ENCODE measurements at regions not wholly inside any gene's neighbourhood (a gene's known extent, or its start where the extent isn't known, plus 50 kb on each side); places are given as distances from the start of the nearest gene placed in this dataset.

- H3K4me3 ChIP-seq (ENCODE audit: low read length) = no peak overlapping the region
- H2AFZ ChIP-seq (ENCODE audit: low read length) = no peak overlapping the region
- no peaks in the 10 kb centered on the region for H3K36me3 ChIP-seq (ENCODE audit: low read depth, low read length)
- H3K9ac ChIP-seq (ENCODE audit: low read length) = no peak overlapping the region
- no TSS peak for BruUV-seq (replicated peaks)
- H3K27ac ChIP-seq (ENCODE audit: low read length) = no peak overlapping the region
- ChIA-PET POLR2A (ENCODE audit: unreplicated experiment) (no interaction called here), CTCF (no interaction called here)
- H3K9me3 ChIP-seq (ENCODE audit: low read length) = no peaks in the 10 kb centered on the region
- H3K79me2 ChIP-seq (ENCODE audit: low read length) = no peaks in the 10 kb centered on the region
- no peaks in the 10 kb centered on the region for H3K9me2 ChIP-seq (replicated peaks; ENCODE audit: low read length)
- no peaks in the 10 kb centered on the region for H3K27me3 ChIP-seq (ENCODE audit: low read length)
- DNase-seq (no peak), ATAC-seq (no peak)
- no peaks in the 10 kb centered on the region for H3K4me1 ChIP-seq (ENCODE audit: insufficient read depth, low read length)
- TF ChIP-seq CTCF (conservative IDR thresholded peaks at IDR 0.05; ENCODE audit: low read depth, low read length) (no peak), EZH2phosphoT487 (IDR thresholded peaks at IDR 0.05; ENCODE audit: borderline replicate concordance, low read length) (no peak), EZH2 (IDR thresholded peaks at IDR 0.05; ENCODE audit: low read length, unreplicated experiment) (no peak)
- intact Hi-C loops (cut with micrococcal nuclease) = no loop called here
- H4K20me1 ChIP-seq (ENCODE audit: low read length) = no peaks in the 10 kb centered on the region
- no peak overlapping the region for H3K4me2 ChIP-seq (ENCODE audit: low read length)
- H3F3A ChIP-seq (ENCODE audit: low read length, unreplicated experiment) = no peaks in the 10 kb centered on the region
Observed at GRCh38 chr11:105388006-105388405, 221.9 kb upstream of the GRIA4 start.

GRCh38 chr11:105381941-105382340, 227.9 kb upstream of the GRIA4 start:
- no peaks in the 10 kb centered on the region for H3F3A ChIP-seq (ENCODE audit: low read length, unreplicated experiment)
- POLR2A ChIA-PET (ENCODE audit: unreplicated experiment) = no interaction called here
- no peaks in the 10 kb centered on the region for H4K20me1 ChIP-seq (ENCODE audit: low read length)
- no TSS peak for BruUV-seq (replicated peaks)
- H3K79me2 ChIP-seq (ENCODE audit: low read length) = no peaks in the 10 kb centered on the region
- H3K9ac ChIP-seq (ENCODE audit: low read length) = no peak overlapping the region
- H3K27ac ChIP-seq (ENCODE audit: low read length) = no peak overlapping the region
- H2AFZ ChIP-seq (ENCODE audit: low read length) = no peak overlapping the region
- intact Hi-C loops (cut with micrococcal nuclease) = no loop called here
- H3K9me2 ChIP-seq (replicated peaks; ENCODE audit: low read length) = no peaks in the 10 kb centered on the region
- no peak for DNase-seq
- no peak overlapping the region for H3K4me3 ChIP-seq (ENCODE audit: low read length)
- no peak for ATAC-seq
- no peaks in the 10 kb centered on the region for H3K9me3 ChIP-seq (ENCODE audit: low read length)
- CTCF ChIA-PET = interaction anchor here (0.7 kb wide), 1 partner anchor 449 kb away, joined by 3 read pairs; no protein-coding TSS in a partner anchor
- TF ChIP-seq EZH2 (IDR thresholded peaks at IDR 0.05; ENCODE audit: low read length, unreplicated experiment) (no peak), CTCF (conservative IDR thresholded peaks at IDR 0.05; ENCODE audit: low read depth, low read length) (no peak), EZH2phosphoT487 (IDR thresholded peaks at IDR 0.05; ENCODE audit: borderline replicate concordance, low read length) (no peak)
- no peaks in the 10 kb centered on the region for H3K27me3 ChIP-seq (ENCODE audit: low read length)
- no peaks in the 10 kb centered on the region for H3K36me3 ChIP-seq (ENCODE audit: low read depth, low read length)
- H3K4me2 ChIP-seq (ENCODE audit: low read length) = no peak overlapping the region
- no peaks in the 10 kb centered on the region for H3K4me1 ChIP-seq (ENCODE audit: insufficient read depth, low read length)

- TF ChIP-seq CTCF (conservative IDR thresholded peaks at IDR 0.05; ENCODE audit: low read depth, low read length) (no peak), EZH2phosphoT487 (IDR thresholded peaks at IDR 0.05; ENCODE audit: borderline replicate concordance, low read length) (no peak), EZH2 (IDR thresholded peaks at IDR 0.05; ENCODE audit: low read length, unreplicated experiment) (no peak)
- no peaks in the 10 kb centered on the region for H3F3A ChIP-seq (ENCODE audit: low read length, unreplicated experiment)
- H3K27me3 ChIP-seq (ENCODE audit: low read length) = no peaks in the 10 kb centered on the region
- no peaks in the 10 kb centered on the region for H3K9me3 ChIP-seq (ENCODE audit: low read length)
- BruUV-seq (replicated peaks) = no TSS peak
- H3K36me3 ChIP-seq (ENCODE audit: low read depth, low read length) = no peaks in the 10 kb centered on the region
- ATAC-seq (no peak), DNase-seq (no peak)
- H3K4me1 ChIP-seq (ENCODE audit: insufficient read depth, low read length) = no peaks in the 10 kb centered on the region
- ChIA-PET POLR2A (ENCODE audit: unreplicated experiment) (no interaction called here), CTCF (interaction anchor here (0.6 kb wide), 1 partner anchor 174 kb away, joined by 3 read pairs; no protein-coding TSS in a partner anchor)
- no peak overlapping the region for H2AFZ ChIP-seq (ENCODE audit: low read length)
- H3K9ac ChIP-seq (ENCODE audit: low read length) = no peak overlapping the region
- no peak overlapping the region for H3K27ac ChIP-seq (ENCODE audit: low read length)
- no peaks in the 10 kb centered on the region for H3K9me2 ChIP-seq (replicated peaks; ENCODE audit: low read length)
- H4K20me1 ChIP-seq (ENCODE audit: low read length) = no peaks in the 10 kb centered on the region
- intact Hi-C loops (cut with micrococcal nuclease) = no loop called here
- no peak overlapping the region for H3K4me2 ChIP-seq (ENCODE audit: low read length)
- no peak overlapping the region for H3K4me3 ChIP-seq (ENCODE audit: low read length)
- no peaks in the 10 kb centered on the region for H3K79me2 ChIP-seq (ENCODE audit: low read length)
Observed at GRCh38 chr11:105377870-105378269, 232.0 kb upstream of the GRIA4 start.

Data from PC-3 (cell line).